Loucy (cell line): ENCODE measurements at regions not wholly inside any gene's neighbourhood (a gene's known extent, or its start where the extent isn't known, plus 50 kb on each side); places are given as distances from the start of the nearest gene placed in this dataset.

ENCODE experiments used
- CTCF ChIP-seq: fragments of 200-600 bp; sonication (generic); conservative IDR thresholded peaks from 2 replicates; pipeline ENCODE4 v1.5.1; 2014; ENCODE audit warnings: mild to moderate bottlenecking, antibody characterized with exemption, low read length
- EZH2phosphoT487 ChIP-seq: fragments of 200-600 bp; IDR thresholded peaks from 2 replicates; pipeline ENCODE4 v1.6.1; 2018; ENCODE audit warnings: antibody characterized with exemption, mild to moderate bottlenecking, moderate library complexity, borderline replicate concordance

DNA sequence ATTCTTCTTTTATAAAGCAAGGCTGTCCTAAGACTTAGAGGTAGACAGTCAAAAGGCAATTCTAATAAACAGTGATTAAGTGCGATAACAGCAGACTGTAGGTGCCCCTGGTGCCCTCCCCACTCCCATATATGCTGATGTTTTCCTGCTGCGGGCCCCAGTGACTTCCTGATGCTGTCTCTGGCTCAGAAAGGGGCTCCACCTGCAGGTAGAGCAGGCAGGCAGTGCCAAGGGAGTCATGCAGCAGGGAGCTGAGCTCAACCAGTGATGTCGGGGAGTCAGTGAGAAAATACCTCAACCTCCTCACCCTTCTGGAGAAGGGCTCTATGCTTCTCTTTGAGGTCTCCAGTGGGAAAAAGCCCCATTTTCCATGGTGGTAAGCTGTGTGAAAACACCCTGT lies 126.7 kb upstream of the SSTR4 start:
- no peak for TF ChIP-seq CTCF
- no peak for TF ChIP-seq EZH2phosphoT487
